NCI-H748 (cell line): ENCODE measurements at regions not wholly inside any gene's neighbourhood (a gene's known extent, or its start where the extent isn't known, plus 50 kb on each side); places are given as distances from the start of the nearest gene placed in this dataset.

Experiments
- DNase-seq: peaks from one replicate; lab custom pipeline; 2025; ENCODE audit not compliant: unreplicated experiment; lab: John Stamatoyannopoulos, UW

DNA sequence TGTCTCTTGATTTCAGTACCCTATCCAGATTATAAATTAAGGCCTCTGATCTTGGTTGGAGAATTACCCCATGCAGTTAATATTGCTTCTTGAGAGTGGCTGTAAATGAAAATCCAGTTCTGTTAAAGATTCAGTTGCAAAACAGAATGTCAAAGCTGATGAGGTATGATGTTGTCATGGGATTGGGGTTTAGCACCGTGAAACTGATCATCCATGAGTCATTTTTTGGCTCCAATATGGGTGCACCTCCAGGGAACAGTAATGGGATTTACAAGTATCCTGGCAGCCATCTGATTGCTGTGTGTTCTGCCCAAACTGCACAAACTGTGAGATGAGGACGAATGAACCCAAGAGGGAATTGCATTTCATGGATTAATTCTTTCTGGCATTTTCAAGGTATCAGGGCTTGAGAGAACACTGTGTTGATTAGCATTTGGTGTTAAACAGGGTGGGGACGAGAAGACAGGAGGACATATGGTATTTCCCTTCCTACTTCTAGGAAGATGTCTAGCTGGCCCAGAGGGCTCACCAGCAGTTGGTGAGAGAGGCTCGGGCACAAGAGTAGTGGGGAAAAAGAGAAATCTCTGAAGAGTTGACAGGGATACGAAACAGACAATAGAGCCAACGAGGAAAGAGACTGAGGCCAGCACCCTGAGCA, 214.7 kb downstream of the GAS1 start:
- DNase-seq: no peak

DNA sequence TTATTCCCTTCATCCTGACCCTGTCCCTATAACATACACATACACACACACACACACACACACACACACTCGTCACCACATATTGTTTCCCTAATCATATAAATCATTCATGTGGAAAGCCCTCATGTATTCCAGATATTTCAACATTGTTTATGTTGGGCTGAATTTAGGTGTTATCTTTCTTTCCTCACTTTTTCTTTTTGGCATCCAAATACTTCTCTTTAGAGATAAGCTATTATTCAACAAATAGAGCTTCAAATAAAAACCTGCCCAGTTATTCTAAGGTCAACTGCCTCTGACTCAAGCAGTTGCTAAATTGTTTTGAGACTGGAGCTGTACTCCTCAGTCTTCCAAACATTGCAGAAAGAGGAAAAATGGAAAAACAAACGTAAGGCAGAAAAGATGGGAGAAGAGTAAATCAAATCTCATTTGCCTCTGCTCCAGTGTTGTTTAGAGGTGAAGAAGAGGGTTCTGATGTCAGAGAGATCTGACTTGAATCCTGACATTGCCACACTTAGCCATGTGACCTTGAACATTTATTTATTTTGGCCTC, 215.7 kb downstream of the GAS1 start:
- DNase-seq: no peak

GRCh38 chr9:86730163-86730928, 217.0 kb downstream of the GAS1 start:
- no peak for DNase-seq

GRCh38 chr9:86724529-86724928, 222.8 kb downstream of the GAS1 start:
- DNase-seq: no peak

GRCh38 chr9:86723346-86723745, 224.0 kb downstream of the GAS1 start:
- DNase-seq: no peak

- DNase-seq: no peak
These were observed 224.6 kb downstream of the GAS1 start for GRCh38 chr9:86722706-86723075.

GRCh38 chr9:86721843-86722705, 225.2 kb downstream of the GAS1 start:
- DNase-seq: no peak

DNA sequence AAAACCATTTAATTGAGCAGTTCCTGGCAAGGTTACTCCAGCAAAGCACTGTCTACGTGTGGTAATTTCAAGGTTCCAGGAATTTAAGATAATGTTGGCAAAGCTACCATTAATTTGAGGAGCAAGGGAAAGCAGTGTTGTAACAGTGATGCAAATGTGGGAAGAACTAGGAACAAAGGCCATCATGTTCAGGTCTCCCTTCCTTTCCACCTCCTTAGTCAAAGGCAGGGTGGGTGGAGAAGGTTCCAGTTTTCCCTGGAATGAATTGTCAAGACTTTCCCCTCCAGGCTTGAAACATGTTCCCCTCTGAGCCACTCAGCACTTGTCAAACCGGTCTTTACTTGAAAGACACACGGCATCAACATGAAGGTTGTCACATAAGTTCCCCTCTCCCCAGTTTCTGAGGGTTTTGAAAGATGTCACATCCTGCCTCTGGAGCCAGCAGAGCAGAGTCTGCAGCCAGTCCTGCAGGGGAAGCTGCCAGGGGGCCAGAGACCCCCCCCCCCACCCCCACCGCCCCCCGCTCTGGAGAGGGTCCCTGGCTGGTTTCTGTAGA, 226.0 kb downstream of the GAS1 start:
- no peak for DNase-seq

GRCh38 chr9:86720639-86721225, 226.6 kb downstream of the GAS1 start:
- no peak for DNase-seq

DNA sequence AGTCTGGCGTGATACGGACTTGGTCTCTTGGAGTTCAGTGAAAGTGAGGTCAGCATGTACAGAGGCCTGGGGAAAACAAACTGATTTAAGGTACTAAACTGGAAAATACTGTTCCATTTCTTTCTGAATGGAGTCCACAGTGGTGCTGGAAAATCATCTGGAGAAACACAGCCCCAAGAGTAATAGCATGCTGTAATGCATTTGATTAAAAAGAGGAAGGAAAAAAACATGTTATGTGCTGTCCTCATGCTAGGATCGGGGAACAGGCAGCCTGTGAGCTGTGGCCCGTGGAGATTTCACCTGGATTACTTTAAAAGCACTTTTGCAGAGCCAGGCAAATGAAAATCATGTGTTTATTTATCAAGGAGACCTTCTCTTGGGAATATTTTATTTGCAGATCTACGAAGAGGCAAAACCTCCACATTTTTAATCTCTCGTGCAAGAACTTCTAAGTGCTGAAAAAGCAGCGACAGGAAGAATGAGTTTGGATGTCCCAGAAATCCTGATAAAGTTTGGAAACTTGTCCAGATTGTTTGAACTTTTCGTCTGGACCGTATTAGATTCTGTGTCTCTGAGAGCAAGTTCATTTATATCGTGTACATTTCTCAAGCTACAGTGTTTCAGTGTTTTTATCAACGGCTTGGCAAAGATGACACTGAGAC, 228.8 kb downstream of the GAS1 start:
- DNase-seq: no peak

GRCh38 chr9:86716326-86716922, 230.9 kb downstream of the GAS1 start:
- DNase-seq: no peak

DNA sequence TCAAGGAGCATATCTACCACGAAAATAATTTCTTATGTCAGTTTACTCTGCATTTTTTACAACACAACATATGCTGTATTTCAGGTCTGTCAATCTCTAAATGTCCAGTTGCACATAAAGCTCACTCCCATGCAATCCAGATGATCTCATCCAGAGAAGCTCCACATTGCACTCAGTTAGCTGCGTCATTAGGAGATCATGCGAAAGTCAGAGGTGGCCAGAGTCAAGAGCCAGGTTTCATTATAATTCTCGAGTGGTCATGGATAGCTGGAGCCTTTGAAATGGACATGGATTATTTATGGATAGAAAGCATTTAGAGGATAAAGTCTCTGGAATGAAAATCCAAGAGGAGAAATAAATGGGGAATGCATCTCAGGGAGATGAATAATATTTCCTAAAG, 232.3 kb downstream of the GAS1 start:
- DNase-seq: no peak

DNA sequence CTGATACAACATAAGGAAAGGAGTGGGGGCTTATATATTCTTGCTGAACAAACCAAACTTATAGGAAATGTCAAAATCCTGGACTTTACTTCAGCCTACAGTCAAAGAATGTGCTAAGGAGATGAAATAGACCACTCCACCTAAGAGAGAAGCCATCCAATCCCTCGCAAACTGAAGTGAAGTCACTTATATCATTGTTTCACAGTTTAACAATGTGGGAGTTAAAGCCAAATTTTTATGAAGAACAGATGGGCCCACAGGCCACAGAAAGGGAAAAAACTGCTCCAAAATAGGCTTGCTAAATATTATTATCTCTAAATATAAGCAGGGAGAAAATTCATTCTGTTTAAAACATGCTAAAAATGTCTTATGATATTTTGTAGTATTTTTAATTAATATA, 233.3 kb downstream of the GAS1 start:
- no peak for DNase-seq

- no peak for DNase-seq
These were observed 233.8 kb downstream of the GAS1 start for GRCh38 chr9:86713470-86713869.

GRCh38 chr9:86708918-86709835, 238.1 kb downstream of the GAS1 start:
- no peak for DNase-seq

DNA sequence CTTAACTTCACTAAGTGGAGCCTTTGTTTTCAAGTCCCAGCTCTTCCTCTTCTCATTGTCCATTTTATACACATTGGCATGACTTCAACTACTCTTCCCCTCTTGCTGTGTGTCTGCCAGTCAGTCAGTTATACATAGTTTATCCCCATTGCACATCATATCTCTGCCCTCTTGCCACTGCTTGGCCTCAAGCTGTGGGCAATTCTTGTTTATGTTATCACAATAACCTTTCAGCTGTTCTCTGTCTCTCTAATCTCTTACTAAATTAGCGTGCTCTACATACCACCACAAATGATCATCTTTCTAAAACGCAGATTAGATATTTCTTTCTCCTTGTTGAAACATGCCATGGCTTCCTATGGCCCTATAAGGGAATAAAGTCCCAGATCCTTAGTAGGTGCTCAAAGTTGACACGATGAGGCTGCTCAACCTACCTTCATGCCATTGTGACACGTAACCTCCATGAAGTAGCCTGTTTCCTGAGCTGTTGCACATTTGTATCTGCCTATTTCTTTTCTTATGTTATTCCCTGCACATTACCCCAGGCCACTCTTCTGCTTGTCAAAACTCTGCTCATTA, 239.3 kb downstream of the GAS1 start:
- no peak for DNase-seq

GRCh38 chr9:86706391-86706790, 240.9 kb downstream of the GAS1 start:
- no peak for DNase-seq

- no peak for DNase-seq
These were observed 241.8 kb downstream of the GAS1 start for GRCh38 chr9:86705490-86705889.

- DNase-seq: no peak
These were observed 244.0 kb downstream of the GAS1 start for GRCh38 chr9:86703346-86703745.
